ENCODE measurements at regions not wholly inside any gene's neighbourhood (a gene's known extent, or its start where the extent isn't known, plus 50 kb on each side); places are given as distances from the start of the nearest gene placed in this dataset.

DNA sequence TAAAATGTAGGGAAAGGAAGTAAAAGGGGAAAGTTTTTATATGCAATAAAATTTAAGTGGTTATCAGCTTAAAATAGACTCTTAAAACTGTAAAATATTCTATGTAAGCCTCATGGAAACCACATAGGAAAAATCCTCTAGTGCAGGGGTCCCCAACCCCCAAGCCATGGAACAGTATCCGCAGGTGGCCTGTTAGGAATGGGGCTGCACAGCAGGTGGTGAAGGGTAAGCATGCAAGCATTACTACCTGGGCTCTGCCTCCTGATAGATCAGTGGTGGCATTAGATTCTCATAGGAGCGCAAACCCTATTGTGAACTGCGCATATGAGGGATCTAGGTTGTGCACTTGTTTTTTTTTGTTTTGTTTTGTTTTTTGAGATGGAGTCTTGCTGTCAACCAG is 1409.3 kb upstream of the CDH2 start:
- ChIA-PET CTCF (no interaction called here), POLR2A (no interaction called here)
- DNase-seq = no peak
- TF ChIP-seq CTCF (IDR thresholded peaks at IDR 0.05; ENCODE audit: insufficient read depth in 1 of 2, low read depth in 1 of 2, low read length in 1 of 2, severe bottlenecking in 1 of 2, unreplicated experiment in 1 of 2) = no peak
- no peak overlapping the region for H3K27ac Mint-ChIP-seq (ENCODE audit: unreplicated experiment)
- no peaks in the 10 kb centered on the region for H3K36me3 ChIP-seq (ENCODE audit: control insufficient read depth, insufficient read depth, low read length)
- H3K4me3 Mint-ChIP-seq (ENCODE audit: unreplicated experiment) = no peak overlapping the region
- peaks cover 6% of the 10 kb centered on the region for H3K27me3 Mint-ChIP-seq (ENCODE audit: insufficient read depth, unreplicated experiment)
- H3K27me3 ChIP-seq (replicated peaks; ENCODE audit: control insufficient read depth, insufficient read depth, low read length) = no peaks in the 10 kb centered on the region
- no peaks in the 10 kb centered on the region for H3K4me1 ChIP-seq
- no TSS peak for BruUV-seq (replicated peaks)
- no peak overlapping the region for H3K4me3 ChIP-seq (ENCODE audit: low read depth, low read length)
- no peaks in the 10 kb centered on the region for H3K9me3 Mint-ChIP-seq (ENCODE audit: unreplicated experiment)
- H3K9me3 ChIP-seq = no peaks in the 10 kb centered on the region
- H3K36me3 Mint-ChIP-seq (ENCODE audit: insufficient read depth, unreplicated experiment) = no peaks in the 10 kb centered on the region
- H3K4me1 Mint-ChIP-seq (ENCODE audit: low read depth, unreplicated experiment) = no peaks in the 10 kb centered on the region
- intact Hi-C loops (cut with micrococcal nuclease; ENCODE audit: unreplicated experiment) = no loop called here

DNA sequence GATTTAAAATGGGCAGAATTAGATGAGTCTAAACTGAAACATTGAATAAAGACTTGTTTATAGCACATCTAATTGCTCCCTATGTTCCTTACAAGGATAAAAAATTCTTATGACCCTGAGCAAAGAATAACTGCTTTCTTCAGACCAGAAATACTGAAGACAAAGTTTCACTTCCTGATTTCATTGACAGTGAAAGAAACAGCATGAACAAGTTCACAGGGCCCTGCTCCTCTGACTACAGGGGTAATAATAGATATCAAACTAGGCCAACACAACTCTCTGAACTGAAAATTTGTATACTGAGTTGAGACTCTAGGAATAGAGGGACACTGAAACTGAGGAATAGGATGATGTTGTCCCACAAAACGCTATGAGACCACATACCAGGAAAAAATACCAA is 1383.3 kb upstream of the CDH2 start:
- Mint-ChIP-seq H3K36me3 (ENCODE audit: insufficient read depth, unreplicated experiment) (no peaks in the 10 kb centered on the region), H3K4me1 (ENCODE audit: low read depth, unreplicated experiment) (no peaks in the 10 kb centered on the region), H3K27me3 (ENCODE audit: insufficient read depth, unreplicated experiment) (peaks cover 3% of the 10 kb centered on the region), H3K9me3 (ENCODE audit: unreplicated experiment) (no peaks in the 10 kb centered on the region), H3K27ac (ENCODE audit: unreplicated experiment) (no peak overlapping the region), H3K4me3 (ENCODE audit: unreplicated experiment) (no peak overlapping the region)
- Histone ChIP-seq H3K4me1 (no peaks in the 10 kb centered on the region), H3K36me3 (ENCODE audit: control insufficient read depth, insufficient read depth, low read length) (no peaks in the 10 kb centered on the region), H3K9me3 (no peaks in the 10 kb centered on the region), H3K27me3 (replicated peaks; ENCODE audit: control insufficient read depth, insufficient read depth, low read length) (no peaks in the 10 kb centered on the region), H3K4me3 (ENCODE audit: low read depth, low read length) (no peak overlapping the region)
- no peak for DNase-seq
- ChIA-PET CTCF (no interaction called here), POLR2A (no interaction called here)
- intact Hi-C loops (cut with micrococcal nuclease; ENCODE audit: unreplicated experiment) = no loop called here
- TF ChIP-seq CTCF (IDR thresholded peaks at IDR 0.05; ENCODE audit: insufficient read depth in 1 of 2, low read depth in 1 of 2, low read length in 1 of 2, severe bottlenecking in 1 of 2, unreplicated experiment in 1 of 2) = no peak
- BruUV-seq (replicated peaks) = no TSS peak

GRCh38 chr18:29556070-29556469 is 1379.1 kb upstream of the CDH2 start:
- H3K9me3 ChIP-seq = no peaks in the 10 kb centered on the region
- no peaks in the 10 kb centered on the region for H3K36me3 Mint-ChIP-seq (ENCODE audit: insufficient read depth, unreplicated experiment)
- H3K4me1 Mint-ChIP-seq (ENCODE audit: low read depth, unreplicated experiment) = no peaks in the 10 kb centered on the region
- no peaks in the 10 kb centered on the region for H3K9me3 Mint-ChIP-seq (ENCODE audit: unreplicated experiment)
- no peaks in the 10 kb centered on the region for H3K36me3 ChIP-seq (ENCODE audit: control insufficient read depth, insufficient read depth, low read length)
- H3K4me1 ChIP-seq = no peaks in the 10 kb centered on the region
- H3K27ac Mint-ChIP-seq (ENCODE audit: unreplicated experiment) = no peak overlapping the region
- no peak for DNase-seq
- H3K27me3 ChIP-seq (replicated peaks; ENCODE audit: control insufficient read depth, insufficient read depth, low read length) = no peaks in the 10 kb centered on the region
- CTCF ChIA-PET = no interaction called here
- H3K4me3 Mint-ChIP-seq (ENCODE audit: unreplicated experiment) = no peak overlapping the region
- intact Hi-C loops (cut with micrococcal nuclease; ENCODE audit: unreplicated experiment) = no loop called here
- TF ChIP-seq CTCF (IDR thresholded peaks at IDR 0.05; ENCODE audit: insufficient read depth in 1 of 2, low read depth in 1 of 2, low read length in 1 of 2, severe bottlenecking in 1 of 2, unreplicated experiment in 1 of 2) = no peak
- H3K4me3 ChIP-seq (ENCODE audit: low read depth, low read length) = no peak overlapping the region
- BruUV-seq (replicated peaks) = no TSS peak
- POLR2A ChIA-PET = no interaction called here
- no peaks in the 10 kb centered on the region for H3K27me3 Mint-ChIP-seq (ENCODE audit: insufficient read depth, unreplicated experiment)
